Fibroblast of upper back skin (primary cell): ENCODE measurements at regions not wholly inside any gene's neighbourhood (a gene's known extent, or its start where the extent isn't known, plus 50 kb on each side); places are given as distances from the start of the nearest gene placed in this dataset.

ENCODE experiments used
- DNase-seq: peaks from one replicate; pipeline ENCODE4 v3.0.0-alpha.2; 2013

- DNase-seq: no peak
Measured at GRCh38 chr3:54071601-54072000, 50.8 kb upstream of the CACNA2D3 start.

GRCh38 chr3:54069961-54070360, 52.4 kb upstream of the CACNA2D3 start:
- DNase-seq: no peak

- no peak for DNase-seq
Measured at GRCh38 chr3:54067055-54067698, 55.2 kb upstream of the CACNA2D3 start.

- no peak for DNase-seq
Measured at GRCh38 chr3:54066253-54066652, 56.1 kb upstream of the CACNA2D3 start.

- DNase-seq: no peak
Measured at GRCh38 chr3:54065586-54065985, 56.8 kb upstream of the CACNA2D3 start.

- no peak for DNase-seq
Measured at GRCh38 chr3:54065140-54065539, 57.2 kb upstream of the CACNA2D3 start.

GRCh38 chr3:54064486-54064885, 57.9 kb upstream of the CACNA2D3 start:
- no peak for DNase-seq

- DNase-seq: no peak
Measured at GRCh38 chr3:54062546-54062945, 59.8 kb upstream of the CACNA2D3 start.

GRCh38 chr3:54056521-54056920, 65.8 kb upstream of the CACNA2D3 start:
- no peak for DNase-seq

- no peak for DNase-seq
Measured at GRCh38 chr3:54053882-54054281, 68.5 kb upstream of the CACNA2D3 start.

GRCh38 chr3:54053211-54053610, 69.1 kb upstream of the CACNA2D3 start:
- DNase-seq: no peak

GRCh38 chr3:54047568-54047967, 74.8 kb upstream of the CACNA2D3 start:
- no peak for DNase-seq

- peak; percentile 5 for DNase-seq
Measured at GRCh38 chr3:54046641-54047214, 75.6 kb upstream of the CACNA2D3 start.

- DNase-seq: no peak
Measured at GRCh38 chr3:54045061-54045815, 77.1 kb upstream of the CACNA2D3 start.

- no peak for DNase-seq
Measured at GRCh38 chr3:54042259-54042823, 80.0 kb upstream of the CACNA2D3 start.

GRCh38 chr3:54040476-54040875, 81.9 kb upstream of the CACNA2D3 start:
- no peak for DNase-seq

- DNase-seq: no peak
Measured at GRCh38 chr3:54038391-54038790, 84.0 kb upstream of the CACNA2D3 start.

GRCh38 chr3:54036543-54036942, 85.8 kb upstream of the CACNA2D3 start:
- DNase-seq: no peak

- no peak for DNase-seq
Measured at GRCh38 chr3:54034971-54035370, 87.4 kb upstream of the CACNA2D3 start.

GRCh38 chr3:54033761-54034160, 88.6 kb upstream of the CACNA2D3 start:
- DNase-seq: no peak

GRCh38 chr3:54032598-54032997, 89.8 kb upstream of the CACNA2D3 start:
- no peak for DNase-seq

- no peak for DNase-seq
Measured at GRCh38 chr3:54028372-54028771, 94.0 kb upstream of the CACNA2D3 start.

- DNase-seq: no peak
Measured at GRCh38 chr3:54026543-54026942, 95.8 kb upstream of the CACNA2D3 start.

- no peak for DNase-seq
Measured at GRCh38 chr3:54021071-54021470, 101.3 kb upstream of the CACNA2D3 start.
